ENCODE measurements at regions not wholly inside any gene's neighbourhood (a gene's known extent, or its start where the extent isn't known, plus 50 kb on each side); places are given as distances from the start of the nearest gene placed in this dataset.

DNA sequence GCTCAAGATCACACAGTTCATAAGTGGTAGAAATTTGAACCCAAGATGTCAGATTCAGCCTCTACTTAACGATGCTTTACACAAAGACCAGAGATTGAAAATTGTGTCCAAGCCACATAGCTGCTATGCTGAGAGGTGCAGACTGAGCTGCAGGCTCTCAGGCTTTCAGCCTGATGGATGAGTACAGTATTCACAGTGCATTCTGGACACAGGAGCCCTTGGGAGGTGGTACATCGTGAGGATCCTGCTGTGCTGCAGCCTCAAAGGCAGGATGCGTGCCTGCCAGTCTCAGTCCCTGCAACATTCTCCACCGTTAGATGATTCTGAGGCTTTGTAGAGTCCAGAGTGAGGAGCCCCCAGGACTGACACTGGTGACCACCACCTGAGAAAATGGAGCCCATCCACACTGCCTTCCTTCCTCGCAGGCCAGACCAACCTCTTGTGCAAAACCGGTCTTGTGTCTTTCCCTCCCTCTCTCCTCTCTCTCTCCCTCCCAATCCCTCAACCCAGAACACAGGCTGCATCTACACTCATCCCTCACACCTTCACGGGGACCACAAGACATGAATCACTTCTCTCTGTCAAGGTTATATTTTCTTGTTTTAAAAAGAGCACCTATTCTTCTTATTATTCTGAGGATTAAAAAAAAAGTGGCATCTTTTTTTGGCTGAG lies 203.4 kb upstream of the ZNF507 start:
- Histone ChIP-seq H3K4me3 (no peak overlapping the region), H3K4me1 (peaks cover 0 to 10% (median 2%) of the 10 kb centered on the region in 4 donors), H3K27me3 (no peaks in the 10 kb centered on the region), H3K27ac (replicated peaks in 1 of 4) (no peak overlapping the region), H3K36me3 (no peaks in the 10 kb centered on the region), H3K9me3 (peaks cover 0 to 15% (median 12%) of the 10 kb centered on the region in 4 donors)
- no peak for DNase-seq (ENCODE audit: extremely low spot score)
- no peak for TF ChIP-seq POLR2A (IDR thresholded peaks at IDR 0.05; ENCODE audit: low read depth)
- no peak for TF ChIP-seq EP300 (IDR thresholded peaks at IDR 0.05)
- TF ChIP-seq, protein P1, sequence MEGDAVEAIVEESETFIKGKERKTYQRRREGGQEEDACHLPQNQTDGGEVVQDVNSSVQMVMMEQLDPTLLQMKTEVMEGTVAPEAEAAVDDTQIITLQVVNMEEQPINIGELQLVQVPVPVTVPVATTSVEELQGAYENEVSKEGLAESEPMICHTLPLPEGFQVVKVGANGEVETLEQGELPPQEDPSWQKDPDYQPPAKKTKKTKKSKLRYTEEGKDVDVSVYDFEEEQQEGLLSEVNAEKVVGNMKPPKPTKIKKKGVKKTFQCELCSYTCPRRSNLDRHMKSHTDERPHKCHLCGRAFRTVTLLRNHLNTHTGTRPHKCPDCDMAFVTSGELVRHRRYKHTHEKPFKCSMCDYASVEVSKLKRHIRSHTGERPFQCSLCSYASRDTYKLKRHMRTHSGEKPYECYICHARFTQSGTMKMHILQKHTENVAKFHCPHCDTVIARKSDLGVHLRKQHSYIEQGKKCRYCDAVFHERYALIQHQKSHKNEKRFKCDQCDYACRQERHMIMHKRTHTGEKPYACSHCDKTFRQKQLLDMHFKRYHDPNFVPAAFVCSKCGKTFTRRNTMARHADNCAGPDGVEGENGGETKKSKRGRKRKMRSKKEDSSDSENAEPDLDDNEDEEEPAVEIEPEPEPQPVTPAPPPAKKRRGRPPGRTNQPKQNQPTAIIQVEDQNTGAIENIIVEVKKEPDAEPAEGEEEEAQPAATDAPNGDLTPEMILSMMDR (IDR thresholded peaks at IDR 0.05): no peak
- TF ChIP-seq POLR2AphosphoS5 (IDR thresholded peaks at IDR 0.05): no peak
- 71% methylated on average over 7 of the region's 7 CpGs for WGBS
- intact Hi-C loops (cut with DNase I): no loop called here

DNA sequence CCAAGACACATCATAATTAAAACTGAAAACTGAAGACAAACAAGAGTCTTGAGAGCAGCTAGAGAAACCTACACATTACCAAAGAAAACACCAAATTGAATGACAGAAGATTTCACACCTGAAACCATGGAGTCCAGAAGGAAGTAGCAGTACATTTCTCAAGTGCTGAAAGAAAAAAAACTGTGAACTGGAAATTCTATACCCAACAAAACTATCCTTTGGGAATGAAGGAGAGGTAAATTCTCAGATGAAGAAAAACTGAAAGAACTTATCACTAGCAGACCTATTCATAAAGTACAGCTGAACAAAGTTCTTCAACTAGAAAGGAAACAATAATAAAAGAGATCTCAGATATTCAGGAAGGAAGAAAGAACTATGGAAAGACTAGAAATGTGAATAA lies 198.7 kb upstream of the ZNF507 start:
- TF ChIP-seq POLR2AphosphoS5 (IDR thresholded peaks at IDR 0.05) (no peak), POLR2A (IDR thresholded peaks at IDR 0.05; ENCODE audit: low read depth) (no peak), EP300 (IDR thresholded peaks at IDR 0.05) (no peak)
- TF ChIP-seq, protein P1 (IDR thresholded peaks at IDR 0.05): no peak

DNA sequence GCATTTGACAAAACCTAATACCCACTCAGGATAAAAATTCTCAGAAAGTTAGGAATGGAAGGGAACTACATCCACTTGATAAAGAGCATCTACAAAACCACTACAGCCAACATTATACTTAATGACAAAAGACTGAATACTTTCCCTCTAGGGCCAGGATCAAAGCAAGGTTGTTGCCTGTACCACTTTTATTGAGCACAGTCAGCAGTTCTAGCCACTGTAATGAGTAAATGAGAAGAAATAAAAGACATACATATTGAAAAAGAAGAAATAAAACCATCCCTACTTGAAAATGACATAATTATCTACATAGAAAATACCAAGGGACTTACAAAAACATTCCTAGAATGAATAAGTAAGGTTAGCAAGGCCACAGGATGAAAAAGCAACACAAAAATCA lies 194.8 kb upstream of the ZNF507 start:
- Histone ChIP-seq H3K36me3 (no peaks in the 10 kb centered on the region), H3K27me3 (no peaks in the 10 kb centered on the region), H3K27ac (replicated peaks in 1 of 4) (no peak overlapping the region), H3K4me1 (no peaks in the 10 kb centered on the region), H3K4me3 (no peak overlapping the region), H3K9me3 (peaks cover 0 to 28% (median 26%) of the 10 kb centered on the region in 4 donors)
- no peak for DNase-seq (ENCODE audit: extremely low spot score)
- intact Hi-C loops (cut with DNase I): no loop called here
- TF ChIP-seq, protein P1 (IDR thresholded peaks at IDR 0.05): no peak
- TF ChIP-seq POLR2AphosphoS5 (IDR thresholded peaks at IDR 0.05): no peak
- no peak for TF ChIP-seq EP300 (IDR thresholded peaks at IDR 0.05)
- no peak for TF ChIP-seq POLR2A (IDR thresholded peaks at IDR 0.05; ENCODE audit: low read depth)

More for the DNA sequence above, 198.7 kb upstream of the ZNF507 start:
- H3K4me1 ChIP-seq: peaks cover 0 to 10% (median 2%) of the 10 kb centered on the region in 4 donors
- H3K4me3 ChIP-seq: no peak overlapping the region
- H3K36me3 ChIP-seq: no peaks in the 10 kb centered on the region
- no peak overlapping the region for H3K27ac ChIP-seq (replicated peaks in 1 of 4)
- DNase-seq (ENCODE audit: extremely low spot score): no peak
- H3K9me3 ChIP-seq: peaks cover 0 to 34% (median 27%) of the 10 kb centered on the region in 4 donors
- H3K27me3 ChIP-seq: no peaks in the 10 kb centered on the region
- intact Hi-C loops (cut with DNase I): no loop called here

DNA sequence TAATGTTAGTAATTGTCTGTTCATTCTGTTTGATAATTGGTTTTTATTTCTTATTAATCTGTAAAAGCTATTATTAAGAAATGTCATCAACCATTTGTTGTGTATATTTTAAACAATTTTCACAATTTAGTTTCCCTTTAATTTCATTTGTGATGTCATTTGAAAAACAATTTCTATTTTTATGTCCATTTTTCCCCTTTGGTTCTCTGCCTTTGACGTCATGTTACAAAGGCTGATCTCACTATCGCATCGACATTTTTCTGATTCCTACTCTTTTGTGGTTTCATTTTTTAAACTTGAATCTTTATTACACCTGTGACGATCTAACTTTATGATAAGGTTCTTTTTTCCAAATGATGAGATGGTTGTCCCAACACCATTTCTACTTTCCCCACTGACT lies 191.0 kb upstream of the ZNF507 start:
- Histone ChIP-seq H3K27ac (replicated peaks in 1 of 4) (no peak overlapping the region), H3K36me3 (no peaks in the 10 kb centered on the region), H3K27me3 (no peaks in the 10 kb centered on the region), H3K9me3 (peaks cover 0 to 7% (median 2%) of the 10 kb centered on the region in 4 donors), H3K4me3 (no peak overlapping the region), H3K4me1 (no peaks in the 10 kb centered on the region)
- 85% methylated on average over 4 of the region's 4 CpGs for WGBS
- no peak for TF ChIP-seq POLR2A (IDR thresholded peaks at IDR 0.05; ENCODE audit: low read depth)
- TF ChIP-seq, protein P1 (IDR thresholded peaks at IDR 0.05): no peak
- intact Hi-C loops (cut with DNase I): no loop called here
- DNase-seq (ENCODE audit: extremely low spot score): no peak

Data from esophagus muscularis mucosa (tissue), 4 donors.